ENCODE measurements at regions not wholly inside any gene's neighbourhood (a gene's known extent, or its start where the extent isn't known, plus 50 kb on each side); places are given as distances from the start of the nearest gene placed in this dataset.

DNA sequence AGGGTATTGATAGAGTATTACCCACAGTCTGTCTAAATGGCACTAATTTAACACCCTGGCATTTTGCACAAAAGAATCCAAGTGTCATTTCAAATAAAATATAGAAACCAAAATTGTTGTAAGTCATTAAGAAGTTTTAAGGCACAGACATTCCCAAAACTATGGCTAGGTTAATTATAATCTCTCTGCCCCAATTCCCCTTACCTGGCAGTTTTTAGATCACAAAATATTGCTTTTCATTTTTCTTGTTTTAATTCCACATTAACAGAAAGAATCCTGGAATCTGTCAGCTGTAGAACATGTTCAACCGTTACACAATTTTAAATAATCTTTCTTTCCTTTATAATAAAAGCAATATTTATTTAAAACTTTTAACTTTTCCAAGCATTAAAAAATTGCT is 56.1 kb upstream of the PALS2 start:
- TF ChIP-seq, protein P1, sequence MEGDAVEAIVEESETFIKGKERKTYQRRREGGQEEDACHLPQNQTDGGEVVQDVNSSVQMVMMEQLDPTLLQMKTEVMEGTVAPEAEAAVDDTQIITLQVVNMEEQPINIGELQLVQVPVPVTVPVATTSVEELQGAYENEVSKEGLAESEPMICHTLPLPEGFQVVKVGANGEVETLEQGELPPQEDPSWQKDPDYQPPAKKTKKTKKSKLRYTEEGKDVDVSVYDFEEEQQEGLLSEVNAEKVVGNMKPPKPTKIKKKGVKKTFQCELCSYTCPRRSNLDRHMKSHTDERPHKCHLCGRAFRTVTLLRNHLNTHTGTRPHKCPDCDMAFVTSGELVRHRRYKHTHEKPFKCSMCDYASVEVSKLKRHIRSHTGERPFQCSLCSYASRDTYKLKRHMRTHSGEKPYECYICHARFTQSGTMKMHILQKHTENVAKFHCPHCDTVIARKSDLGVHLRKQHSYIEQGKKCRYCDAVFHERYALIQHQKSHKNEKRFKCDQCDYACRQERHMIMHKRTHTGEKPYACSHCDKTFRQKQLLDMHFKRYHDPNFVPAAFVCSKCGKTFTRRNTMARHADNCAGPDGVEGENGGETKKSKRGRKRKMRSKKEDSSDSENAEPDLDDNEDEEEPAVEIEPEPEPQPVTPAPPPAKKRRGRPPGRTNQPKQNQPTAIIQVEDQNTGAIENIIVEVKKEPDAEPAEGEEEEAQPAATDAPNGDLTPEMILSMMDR (IDR thresholded peaks at IDR 0.05): no peak
- no peak for TF ChIP-seq POLR2A (IDR thresholded peaks at IDR 0.05)
